K562 (cell line): ENCODE measurements at regions not wholly inside any gene's neighbourhood (a gene's known extent, or its start where the extent isn't known, plus 50 kb on each side); places are given as distances from the start of the nearest gene placed in this dataset.

Experiments
- ATAC-seq: fragments of 200-7000 bp; cut with Tn5 transposase; 3 replicates; pipeline ENCODE4 v1.9.1; 2020; ENCODE audit warnings: moderate library complexity
- BruUV-seq: library from RNA; stranded (reverse); fragments of 400-500 nt; replicated peaks from 2 replicates; lab custom pipeline; 2021; lab: Mats Ljungman, UMichigan
- CTCF ChIA-PET: fragments of 300-600 bp; formaldehyde crosslinking; extraction: SDS; loops from one replicate; lab custom pipeline; 2021; ENCODE audit warnings: low intra/inter-chr PET ratio; lab: Yijun Ruan, JAX
- POLR2A ChIA-PET: fragments of 300-600, 350-650 bp; sonication (Branson Sonifier 250); formaldehyde crosslinking; extraction: SDS; loops from one replicate; lab custom pipeline; 2021; ENCODE audit warnings: antibody characterized with exemption, inconsistent platforms; lab: Yijun Ruan, JAX
- DNase-seq, 4 experiments: peaks; one replicate each; pipeline versions ENCODE4 v3.0.0 to v3.0.0-alpha.2; 2011 to 2018; ENCODE audit warnings: low spot score in 3 of 4, mixed read lengths in 3 of 4; ENCODE audit errors: extremely low read depth in 1 of 4
- FAIRE-seq: peaks from 2 replicates; lab custom pipeline; 2011; peaks lifted over from hg19 to GRCh38; lab: Jason Lieb, UNC
- H2AFZ ChIP-seq: 2 replicates; pipeline ENCODE4 v1.6.0; 2011; ENCODE audit warnings: low read depth, low read length, control low read depth, inconsistent platforms
- H3K27ac ChIP-seq: fragments of 200-600 bp; 3 replicates; pipeline ENCODE4 v1.8.0; 2011; ENCODE audit warnings: low read depth, mild to moderate bottlenecking, control low read depth, inconsistent platforms, low read length, moderate library complexity, mixed read lengths; ENCODE audit errors: extremely low read depth
- H3K27me3 ChIP-seq, 2 experiments: fragments of 300-600 bp in 1 of 2; 2 replicates in 1 of 2; 3 replicates in 1 of 2; pipeline versions ENCODE4 v1.6.0 to v1.8.0; 2011; ENCODE audit warnings: inconsistent platforms in 2 of 2, low read length in 2 of 2, mild to moderate bottlenecking in 1 of 2, mixed read lengths in 1 of 2, moderate library complexity in 1 of 2; ENCODE audit not compliant: control insufficient read depth in 2 of 2, insufficient read depth in 2 of 2
- H3K36me3 ChIP-seq: fragments of 300-600 bp; 3 replicates; pipeline ENCODE4 v1.8.0; 2011; ENCODE audit warnings: mild to moderate bottlenecking, low read length, inconsistent platforms; ENCODE audit not compliant: control insufficient read depth, insufficient read depth
- H3K4me1 ChIP-seq, 2 experiments: fragments of 200-600 bp in 1 of 2; replicated peaks in 1 of 2; 2 replicates in 1 of 2; 3 replicates in 1 of 2; pipeline versions ENCODE4 v1.5.1 to v1.8.0; 2011; ENCODE audit warnings: inconsistent platforms in 2 of 2, low read length in 2 of 2, mild to moderate bottlenecking in 1 of 2, mixed read lengths in 1 of 2, moderate library complexity in 1 of 2; ENCODE audit not compliant: control insufficient read depth in 2 of 2, insufficient read depth in 2 of 2
- H3K4me2 ChIP-seq: 2 replicates; pipeline ENCODE4 v1.6.1; 2011; ENCODE audit warnings: low read length, control low read depth, inconsistent platforms, mixed read lengths; ENCODE audit not compliant: insufficient read depth
- H3K4me3 ChIP-seq: fragments of 200-600 bp; sonication (generic), shearing (Covaris generic); 2 replicates; pipeline ENCODE4 v1.5.1; 2016; ENCODE audit warnings: control low read depth, inconsistent platforms
- H3K79me2 ChIP-seq: fragments of 200-600 bp; 3 replicates; pipeline ENCODE4 v1.8.0; 2011; ENCODE audit warnings: low read length, inconsistent platforms; ENCODE audit not compliant: control insufficient read depth, insufficient read depth
- H3K9ac ChIP-seq, 2 experiments: 2 replicates each; pipeline versions ENCODE4 v1.6.0 to v1.6.1; 2011; ENCODE audit warnings: low read depth in 2 of 2, low read length in 2 of 2, control low read depth in 1 of 2, inconsistent platforms in 1 of 2, mild to moderate bottlenecking in 1 of 2, mixed read lengths in 1 of 2; ENCODE audit not compliant: insufficient read depth in 1 of 2
- H3K9me1 ChIP-seq: one replicate; pipeline ENCODE4 v1.6.0; 2011; ENCODE audit warnings: inconsistent platforms, mild to moderate bottlenecking, low read length, moderate library complexity; ENCODE audit not compliant: control insufficient read depth, insufficient read depth
- H3K9me3 ChIP-seq: replicated peaks from 2 replicates; pipeline ENCODE4 v1.5.1; 2011; ENCODE audit warnings: low read depth, low read length, inconsistent platforms; ENCODE audit not compliant: control insufficient read depth, insufficient read depth
- H4K20me1 ChIP-seq: replicated peaks from 2 replicates; pipeline ENCODE4 v1.6.1; 2011; ENCODE audit warnings: low read length, inconsistent platforms, mixed read lengths; ENCODE audit not compliant: control insufficient read depth, insufficient read depth
- GABPA ChIP-seq: fragments of 200-800 bp; sonication (Bioruptor generic); conservative IDR thresholded peaks from 2 replicates; pipeline ENCODE4 v1.6.1; 2016; ENCODE audit warnings: low read depth, missing genetic modification characterization, missing compliant biosample characterization
- KDM2B ChIP-seq: fragments of 250-450 bp; sonication (Bioruptor Pico); IDR thresholded peaks from 2 replicates; pipeline ENCODE4 v1.8.0; 2021; ENCODE audit warnings: mild to moderate bottlenecking, moderate library complexity
- NFIC ChIP-seq: fragments of 450-650 bp; IDR thresholded peaks from 2 replicates; pipeline ENCODE4 v1.6.1; 2017; ENCODE audit warnings: mild to moderate bottlenecking, inconsistent platforms
- NFYB ChIP-seq: IDR thresholded peaks from 2 replicates; pipeline ENCODE4 v1.6.1; 2011; ENCODE audit warnings: mild to moderate bottlenecking, moderate library complexity; ENCODE audit not compliant: insufficient read length; ENCODE audit errors: extremely low read depth
- NR1H2 ChIP-seq: sonication (generic); formaldehyde crosslinking; IDR thresholded peaks from 2 replicates; pipeline ENCODE4 v1.4.0; 2020; ENCODE audit warnings: mild to moderate bottlenecking, missing genetic modification reagents
- POLR2A ChIP-seq: fragments of 450-650 bp; conservative IDR thresholded peaks from 2 replicates; pipeline ENCODE4 v1.6.1; 2016
- PPARD ChIP-seq: fragments of 250-450 bp; sonication (Bioruptor Pico); IDR thresholded peaks from 2 replicates; pipeline ENCODE4 v1.8.0; 2022; ENCODE audit warnings: inconsistent platforms, mild to moderate bottlenecking, moderate library complexity
- RBBP5 ChIP-seq: fragments of 200-600 bp; sonication (generic); IDR thresholded peaks from 2 replicates; pipeline ENCODE4 v1.6.1; 2012; ENCODE audit warnings: borderline replicate concordance, mild to moderate bottlenecking, low read length, control low read depth, inconsistent platforms; ENCODE audit not compliant: insufficient read depth, poor library complexity, severe bottlenecking
- SAP30 ChIP-seq: fragments of 200-600 bp; sonication (generic); IDR thresholded peaks from 2 replicates; pipeline ENCODE4 v1.6.1; 2012; ENCODE audit warnings: borderline replicate concordance, low read depth, mild to moderate bottlenecking, moderate library complexity, low read length, control low read depth, inconsistent platforms; ENCODE audit not compliant: insufficient read depth, poor library complexity, severe bottlenecking
- SMAD4 ChIP-seq: fragments of 250-450 bp; sonication (Bioruptor Pico); conservative IDR thresholded peaks from 2 replicates; pipeline ENCODE4 v1.8.0; 2021; ENCODE audit warnings: inconsistent platforms, mild to moderate bottlenecking, moderate library complexity
- ZFP36 ChIP-seq: fragments of 150-350 bp; IDR thresholded peaks from 2 replicates; pipeline ENCODE4 v1.6.1; 2018; ENCODE audit warnings: low read length, low read depth; ENCODE audit not compliant: partially characterized antibody
- ZNF143 ChIP-seq: sonication (generic); formaldehyde crosslinking; IDR thresholded peaks from 2 replicates; pipeline ENCODE4 v1.9.0; 2022; ENCODE audit warnings: mild to moderate bottlenecking, missing genetic modification reagents
- WGBS: fragments of 100-300 bp; shearing (Covaris generic); methylation state at CpG from one replicate; pipeline ENCODE4 v1.1.6; 2016; ENCODE audit warnings: low coverage, mixed read lengths; ENCODE audit not compliant: insufficient coverage; ENCODE audit errors: missing lambda C conversion rate; 5-methylcytosine and 5-hydroxymethylcytosine counted together
- in situ Hi-C: fragments of 300-500 bp; cut with MboI; formaldehyde crosslinking; loops from 4 replicates; pipeline ENCODE4 v1.15.0; 2018; ENCODE audit warnings: inconsistent platforms, mixed read lengths
- intact Hi-C: fragments of 100-400 bp; cut with micrococcal nuclease; formaldehyde crosslinking; loops from 2 replicates; pipeline ENCODE4 v1.14.2; 2022
- TF ChIP-seq, protein P1 (sequence below), 2 experiments: fragments of 450-650 bp; IDR thresholded peaks; 2 replicates each; pipeline ENCODE4 v1.6.1; 2016; ENCODE audit warnings: mild to moderate bottlenecking in 2 of 2, borderline replicate concordance in 1 of 2, low read depth in 1 of 2, moderate library complexity in 1 of 2
- TF ChIP-seq, protein P2 (sequence below): fragments of 450-650 bp; IDR thresholded peaks from 2 replicates; pipeline ENCODE4 v1.6.1; 2016; ENCODE audit warnings: low read depth, mild to moderate bottlenecking, moderate library complexity

DNA sequence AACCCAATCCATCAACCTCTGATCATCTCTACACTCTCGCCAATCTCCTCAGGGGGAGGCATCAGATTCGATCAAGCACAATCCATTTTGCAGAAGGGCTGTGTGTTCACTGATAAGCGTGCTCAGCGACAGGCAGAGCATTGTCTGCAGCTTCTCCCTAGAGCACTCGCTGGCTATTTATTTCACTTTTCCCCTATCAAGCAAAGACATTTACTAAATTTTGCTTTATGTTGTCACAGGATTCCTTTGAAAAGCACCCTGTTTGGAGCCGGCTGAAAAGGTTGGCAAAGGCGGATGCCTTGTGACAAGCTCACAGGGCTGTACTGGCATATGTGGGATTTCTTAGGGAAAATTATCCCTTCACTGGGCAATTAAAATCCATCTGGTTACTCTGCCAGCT lies 1381.5 kb upstream of the TENM4 start (continued):
- TF ChIP-seq, protein P1, sequence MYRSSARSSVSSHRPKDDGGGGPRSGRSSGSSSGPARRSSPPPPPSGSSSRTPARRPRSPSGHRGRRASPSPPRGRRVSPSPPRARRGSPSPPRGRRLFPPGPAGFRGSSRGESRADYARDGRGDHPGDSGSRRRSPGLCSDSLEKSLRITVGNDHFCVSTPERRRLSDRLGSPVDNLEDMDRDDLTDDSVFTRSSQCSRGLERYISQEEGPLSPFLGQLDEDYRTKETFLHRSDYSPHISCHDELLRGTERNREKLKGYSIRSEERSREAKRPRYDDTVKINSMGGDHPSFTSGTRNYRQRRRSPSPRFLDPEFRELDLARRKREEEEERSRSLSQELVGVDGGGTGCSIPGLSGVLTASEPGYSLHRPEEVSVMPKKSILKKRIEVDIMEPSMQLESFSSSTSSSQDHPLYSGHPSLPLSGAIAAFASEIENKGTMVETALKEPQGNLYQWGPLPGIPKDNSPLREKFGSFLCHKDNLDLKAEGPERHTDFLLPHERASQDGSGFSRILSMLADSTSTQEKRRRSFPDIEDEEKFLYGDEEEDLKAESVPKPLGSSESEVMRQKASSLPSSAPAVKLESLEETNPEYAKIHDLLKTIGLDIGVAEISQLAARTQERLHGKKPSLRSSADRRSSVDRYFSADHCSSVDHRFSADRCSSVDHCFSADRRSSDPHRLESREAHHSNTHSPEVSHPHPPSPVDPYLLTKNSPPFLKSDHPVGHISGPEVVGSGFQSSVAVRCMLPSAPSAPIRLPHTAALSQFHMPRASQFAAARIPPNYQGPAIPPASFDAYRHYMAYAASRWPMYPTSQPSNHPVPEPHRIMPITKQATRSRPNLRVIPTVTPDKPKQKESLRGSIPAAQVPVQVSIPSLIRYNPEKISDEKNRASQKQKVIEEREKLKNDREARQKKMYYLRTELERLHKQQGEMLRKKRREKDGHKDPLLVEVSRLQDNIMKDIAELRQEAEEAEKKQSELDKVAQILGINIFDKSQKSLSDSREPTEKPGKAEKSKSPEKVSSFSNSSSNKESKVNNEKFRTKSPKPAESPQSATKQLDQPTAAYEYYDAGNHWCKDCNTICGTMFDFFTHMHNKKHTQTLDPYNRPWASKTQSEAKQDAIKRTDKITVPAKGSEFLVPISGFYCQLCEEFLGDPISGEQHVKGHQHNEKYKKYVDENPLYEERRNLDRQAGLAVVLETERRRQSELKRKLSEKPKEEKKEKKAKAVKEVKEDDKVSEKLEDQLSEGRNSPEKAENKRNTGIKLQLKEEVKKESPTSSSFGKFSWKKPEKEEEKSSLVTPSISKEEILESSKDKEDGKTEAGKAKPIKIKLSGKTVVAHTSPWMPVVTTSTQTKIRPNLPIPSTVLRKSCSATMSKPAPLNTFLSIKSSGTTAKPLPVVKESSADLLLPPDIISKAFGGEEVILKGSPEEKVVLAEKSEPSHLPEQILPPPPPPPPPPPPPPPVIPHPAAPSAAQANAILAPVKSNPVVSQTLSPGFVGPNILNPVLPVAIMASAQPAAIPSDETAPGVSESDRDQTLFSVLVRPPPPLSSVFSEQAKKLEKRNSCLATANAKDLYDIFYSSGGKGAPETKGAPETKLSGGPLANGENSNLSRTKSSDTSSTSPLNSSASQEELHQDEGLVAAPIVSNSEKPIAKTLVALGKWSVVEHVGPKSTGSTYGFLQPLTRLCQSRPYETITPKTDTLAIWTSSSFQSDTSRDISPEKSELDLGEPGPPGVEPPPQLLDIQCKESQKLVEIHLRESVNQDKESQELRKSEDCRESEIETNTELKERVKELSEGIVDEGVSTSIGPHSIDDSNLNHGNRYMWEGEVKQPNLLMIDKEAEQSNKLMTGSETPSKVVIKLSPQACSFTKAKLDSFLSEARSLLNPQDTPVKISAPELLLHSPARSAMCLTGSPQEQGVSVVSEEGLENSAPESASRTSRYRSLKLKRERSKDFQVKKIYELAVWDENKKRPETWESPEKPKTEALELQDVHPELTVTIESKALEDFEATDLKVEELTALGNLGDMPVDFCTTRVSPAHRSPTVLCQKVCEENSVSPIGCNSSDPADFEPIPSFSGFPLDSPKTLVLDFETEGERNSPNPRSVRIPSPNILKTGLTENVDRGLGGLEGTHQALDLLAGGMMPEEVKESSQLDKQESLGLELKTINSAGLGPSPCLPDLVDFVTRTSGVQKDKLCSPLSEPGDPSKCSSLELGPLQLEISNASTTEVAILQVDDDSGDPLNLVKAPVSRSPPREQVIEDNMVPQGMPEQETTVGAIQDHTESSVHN (IDR thresholded peaks at IDR 0.05; ENCODE audit: borderline replicate concordance in 1 of 2, low read depth in 1 of 2) = no peak
- TF ChIP-seq GABPA (tag) = no peak

DNA sequence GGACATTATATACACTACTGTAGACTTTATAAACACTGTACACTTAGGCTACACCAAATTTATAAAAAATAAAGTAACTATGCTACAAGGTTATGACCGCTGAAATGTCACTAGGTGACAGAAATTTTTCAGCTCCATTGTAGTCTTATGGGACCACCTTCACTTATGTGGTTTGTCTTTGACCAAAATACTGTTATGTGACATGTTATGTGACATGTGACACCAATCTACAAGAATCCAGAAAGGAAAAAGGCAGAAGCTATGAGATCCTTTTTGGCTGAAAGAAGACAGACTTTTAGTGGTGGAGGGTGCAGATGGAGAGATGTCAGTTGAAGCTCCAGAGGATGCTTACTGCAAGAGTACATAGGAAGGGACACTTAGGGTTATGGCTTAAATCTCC lies 1378.4 kb upstream of the TENM4 start:
- in situ Hi-C loops = no loop called here
- intact Hi-C loops = no loop called here
- FAIRE-seq = no peak
- TF ChIP-seq SAP30 (no peak), KDM2B (CRISPR knock-in tag) (no peak), NFYB (no peak), ZNF143 (CRISPR knock-in tag) (no peak), POLR2A (no peak), SMAD4 (CRISPR knock-in tag) (no peak), PPARD (no peak), NFIC (no peak), RBBP5 (no peak), ZFP36 (no peak), NR1H2 (CRISPR knock-in tag) (no peak)
- TF ChIP-seq, protein P2, sequence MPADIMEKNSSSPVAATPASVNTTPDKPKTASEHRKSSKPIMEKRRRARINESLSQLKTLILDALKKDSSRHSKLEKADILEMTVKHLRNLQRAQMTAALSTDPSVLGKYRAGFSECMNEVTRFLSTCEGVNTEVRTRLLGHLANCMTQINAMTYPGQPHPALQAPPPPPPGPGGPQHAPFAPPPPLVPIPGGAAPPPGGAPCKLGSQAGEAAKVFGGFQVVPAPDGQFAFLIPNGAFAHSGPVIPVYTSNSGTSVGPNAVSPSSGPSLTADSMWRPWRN = no peak

More for the DNA sequence above, 1378.4 kb upstream of the TENM4 start:
- 7% methylated on average over 1 of the region's 1 CpG for WGBS
- H3K9me1 ChIP-seq = no peaks in the 10 kb centered on the region
- H3K79me2 ChIP-seq = no peaks in the 10 kb centered on the region
- no peaks in the 10 kb centered on the region for H3K27me3 ChIP-seq
- H3K4me1 ChIP-seq = no peaks in the 10 kb centered on the region
- ATAC-seq (no peak), DNase-seq (no peak)
- no peaks in the 10 kb centered on the region for H3K9me3 ChIP-seq
- no TSS peak for BruUV-seq
- no peaks in the 10 kb centered on the region for H4K20me1 ChIP-seq
- H3K9ac ChIP-seq = no peak overlapping the region
- no peak overlapping the region for H3K4me3 ChIP-seq
- no peaks in the 10 kb centered on the region for H3K36me3 ChIP-seq
- H3K4me2 ChIP-seq = no peak overlapping the region
- POLR2A ChIA-PET = no interaction called here
- H3K27ac ChIP-seq = no peak overlapping the region
- H2AFZ ChIP-seq = no peak overlapping the region
- CTCF ChIA-PET = no interaction called here
